ENCODE measurements at regions not wholly inside any gene's neighbourhood (a gene's known extent, or its start where the extent isn't known, plus 50 kb on each side); places are given as distances from the start of the nearest gene placed in this dataset.
"Not testable (repeated sequence)": the region's sequence is repeated elsewhere in the genome, so short reads cannot be mapped to it uniquely, and the experiment has no call there.

- not testable (repeated sequence) for DNase-seq (ENCODE audit: low spot score)
These were observed 64.8 kb upstream of the DGKB start for GRCh38 chr7:14967376-14967775.

- DNase-seq (ENCODE audit: low spot score) = no peak
These were observed 60.2 kb upstream of the DGKB start for GRCh38 chr7:14962778-14963177.

GRCh38 chr7:14960721-14961120, 58.2 kb upstream of the DGKB start:
- DNase-seq (ENCODE audit: low spot score) = no peak

- no peak for DNase-seq (ENCODE audit: low spot score)
These were observed 56.8 kb upstream of the DGKB start for GRCh38 chr7:14959339-14959738.

GRCh38 chr7:14954035-14954434, 51.5 kb upstream of the DGKB start:
- DNase-seq (ENCODE audit: low spot score) = no peak
